VCaP (cell line): ENCODE measurements at regions not wholly inside any gene's neighbourhood (a gene's known extent, or its start where the extent isn't known, plus 50 kb on each side); places are given as distances from the start of the nearest gene placed in this dataset.
"Not testable (repeated sequence)": the region's sequence is repeated elsewhere in the genome, so short reads cannot be mapped to it uniquely, and the experiment has no call there.

Source experiments
- H3K27ac ChIP-seq: fragments of 450-650 bp; 2 replicates; pipeline ENCODE4 v1.5.1; 2017
- TF ChIP-seq, protein P1 (sequence below): fragments of 450-650 bp; conservative IDR thresholded peaks from 2 replicates; pipeline ENCODE4 v1.5.1; 2017; ENCODE audit warnings: mild to moderate bottlenecking, moderate library complexity

DNA sequence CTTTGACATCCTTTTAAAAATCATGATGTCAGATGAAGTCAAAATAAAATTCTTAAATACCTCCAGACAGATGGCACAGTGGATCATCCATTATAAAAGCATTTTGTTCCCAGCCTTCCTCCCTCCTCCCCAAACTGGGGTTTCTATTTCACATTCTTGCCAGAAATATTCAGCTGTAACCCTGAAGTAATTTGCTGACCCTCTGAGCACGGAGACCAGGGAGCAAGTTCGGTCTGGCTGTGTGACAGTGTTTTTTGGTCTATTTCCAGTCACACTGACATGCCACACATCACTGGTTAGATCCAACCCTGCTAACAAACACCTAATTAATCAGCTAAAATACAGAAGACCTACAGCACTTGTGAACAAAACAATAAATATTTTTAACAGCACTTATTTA lies 126.2 kb upstream of the DMRT1 start:
- TF ChIP-seq, protein P1, sequence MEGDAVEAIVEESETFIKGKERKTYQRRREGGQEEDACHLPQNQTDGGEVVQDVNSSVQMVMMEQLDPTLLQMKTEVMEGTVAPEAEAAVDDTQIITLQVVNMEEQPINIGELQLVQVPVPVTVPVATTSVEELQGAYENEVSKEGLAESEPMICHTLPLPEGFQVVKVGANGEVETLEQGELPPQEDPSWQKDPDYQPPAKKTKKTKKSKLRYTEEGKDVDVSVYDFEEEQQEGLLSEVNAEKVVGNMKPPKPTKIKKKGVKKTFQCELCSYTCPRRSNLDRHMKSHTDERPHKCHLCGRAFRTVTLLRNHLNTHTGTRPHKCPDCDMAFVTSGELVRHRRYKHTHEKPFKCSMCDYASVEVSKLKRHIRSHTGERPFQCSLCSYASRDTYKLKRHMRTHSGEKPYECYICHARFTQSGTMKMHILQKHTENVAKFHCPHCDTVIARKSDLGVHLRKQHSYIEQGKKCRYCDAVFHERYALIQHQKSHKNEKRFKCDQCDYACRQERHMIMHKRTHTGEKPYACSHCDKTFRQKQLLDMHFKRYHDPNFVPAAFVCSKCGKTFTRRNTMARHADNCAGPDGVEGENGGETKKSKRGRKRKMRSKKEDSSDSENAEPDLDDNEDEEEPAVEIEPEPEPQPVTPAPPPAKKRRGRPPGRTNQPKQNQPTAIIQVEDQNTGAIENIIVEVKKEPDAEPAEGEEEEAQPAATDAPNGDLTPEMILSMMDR = no peak
- no peak overlapping the region for H3K27ac ChIP-seq

DNA sequence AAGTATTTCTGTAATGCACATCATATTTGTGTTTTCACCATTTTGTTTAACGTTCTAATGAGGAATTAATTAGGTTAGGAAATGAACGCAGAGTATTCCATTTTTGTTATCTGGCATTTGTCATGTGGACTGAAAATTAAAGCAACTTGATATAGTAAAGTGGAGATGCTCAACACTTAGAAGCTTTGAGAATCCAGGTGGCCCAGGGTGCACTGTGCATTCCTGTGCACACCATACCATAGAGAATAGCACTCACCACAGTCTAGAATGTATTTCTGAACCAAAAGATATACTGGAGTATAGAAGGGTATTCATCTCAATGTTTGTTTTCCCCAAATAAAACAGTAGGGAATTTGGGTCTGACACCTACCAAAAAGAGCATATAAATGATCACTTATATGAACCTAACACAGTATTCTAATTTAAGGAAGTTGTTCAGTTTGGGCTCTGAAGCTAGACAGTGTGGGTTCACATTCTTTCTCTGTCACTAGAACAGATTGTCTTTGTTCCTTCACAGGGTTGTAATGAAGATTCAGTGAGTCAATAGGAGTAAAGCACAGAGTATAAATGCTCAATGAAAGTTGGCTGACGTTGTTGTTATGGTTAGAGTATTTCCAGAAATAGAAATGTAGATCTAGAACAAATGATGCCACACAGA lies 125.6 kb upstream of the DMRT1 start:
- TF ChIP-seq, protein P1 = no peak
- H3K27ac ChIP-seq = no peak overlapping the region

DNA sequence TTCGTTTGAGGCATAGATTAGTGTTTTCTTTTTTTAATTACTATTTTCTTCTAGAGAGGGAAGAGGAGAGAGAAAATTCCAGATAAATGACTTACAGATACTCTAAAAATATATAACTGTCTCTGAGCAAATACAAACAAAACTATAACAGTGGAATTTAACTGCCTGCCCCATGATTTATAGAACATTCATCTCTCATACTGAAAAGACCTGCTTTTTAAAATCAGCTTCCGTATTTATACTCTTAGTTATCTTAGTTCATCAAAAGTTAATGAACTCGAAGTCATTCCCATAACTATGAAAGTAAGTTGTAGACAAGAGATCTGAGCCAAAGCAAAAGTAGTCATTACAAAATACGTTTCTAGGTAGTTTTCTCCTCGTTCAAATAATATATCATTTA lies 123.8 kb upstream of the DMRT1 start:
- TF ChIP-seq, protein P1 = no peak

GRCh38 chr9:720239-720881 lies 121.1 kb upstream of the DMRT1 start:
- TF ChIP-seq, protein P1 = no peak
- no peak overlapping the region for H3K27ac ChIP-seq

More for the DNA sequence above, 123.8 kb upstream of the DMRT1 start:
- H3K27ac ChIP-seq = no peak overlapping the region

GRCh38 chr9:722388-722980 lies 119.0 kb upstream of the DMRT1 start:
- TF ChIP-seq, protein P1 = no peak
- no peak overlapping the region for H3K27ac ChIP-seq

DNA sequence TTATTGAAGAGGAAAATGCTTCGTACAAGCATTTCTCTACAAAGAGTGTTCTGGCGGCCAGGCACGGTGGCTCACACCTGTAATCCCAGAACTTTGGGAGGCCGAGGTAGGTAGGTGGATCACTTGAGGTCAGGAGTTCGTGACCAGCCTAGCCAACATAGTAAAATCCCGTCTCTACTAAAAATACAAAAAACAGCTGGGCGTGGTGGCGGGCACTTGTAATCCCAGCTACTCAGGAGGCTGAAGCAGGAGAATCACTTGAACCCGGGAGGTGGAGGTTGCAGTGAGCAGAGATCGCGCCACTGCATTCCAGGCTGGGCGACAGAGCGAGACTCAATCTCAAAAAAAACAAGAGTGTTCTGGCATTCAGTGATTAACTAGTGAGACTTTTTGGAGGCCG lies 117.0 kb upstream of the DMRT1 start:
- not testable (repeated sequence) for H3K27ac ChIP-seq

- H3K27ac ChIP-seq = no peak overlapping the region
- TF ChIP-seq, protein P1 = no peak
Observed at GRCh38 chr9:726005-726404, 115.5 kb upstream of the DMRT1 start.

DNA sequence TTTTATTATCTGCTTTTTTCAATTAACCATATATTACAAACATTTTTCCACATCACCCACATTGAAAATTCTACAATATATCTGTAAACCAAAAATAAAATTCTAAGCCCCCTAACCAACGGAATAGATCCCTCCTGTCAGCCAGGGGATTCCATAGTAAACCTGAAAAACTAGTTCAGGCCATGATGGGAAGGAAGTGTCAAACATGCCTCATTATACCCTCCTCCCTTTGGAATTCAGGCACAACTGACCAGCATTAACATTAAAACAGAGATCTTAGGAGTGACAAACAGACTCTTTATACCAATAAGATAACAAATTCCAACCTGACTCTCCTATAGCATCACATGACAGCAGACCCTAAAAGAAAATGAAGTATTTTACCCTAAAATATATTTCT lies 113.7 kb upstream of the DMRT1 start:
- H3K27ac ChIP-seq = no peak overlapping the region
- TF ChIP-seq, protein P1 = no peak
